SU-DHL-6 (cell line): ENCODE measurements at regions not wholly inside any gene's neighbourhood (a gene's known extent, or its start where the extent isn't known, plus 50 kb on each side); places are given as distances from the start of the nearest gene placed in this dataset.

Experiments used
- EZH2phosphoT487 ChIP-seq: fragments of 200-600 bp; sonication (generic), shearing (Covaris generic); conservative IDR thresholded peaks from 2 replicates; pipeline ENCODE4 v1.6.1; 2018; ENCODE audit warnings: mild to moderate bottlenecking, antibody characterized with exemption, low read length, moderate library complexity, mixed read lengths
- TF ChIP-seq, protein P1 (sequence below): fragments of 200-600 bp; sonication (generic); IDR thresholded peaks from one replicate; pipeline ENCODE4 v1.5.1; 2017; ENCODE audit warnings: antibody characterized with exemption, mild to moderate bottlenecking, low read length, moderate library complexity; ENCODE audit not compliant: insufficient read depth, poor library complexity, severe bottlenecking

DNA sequence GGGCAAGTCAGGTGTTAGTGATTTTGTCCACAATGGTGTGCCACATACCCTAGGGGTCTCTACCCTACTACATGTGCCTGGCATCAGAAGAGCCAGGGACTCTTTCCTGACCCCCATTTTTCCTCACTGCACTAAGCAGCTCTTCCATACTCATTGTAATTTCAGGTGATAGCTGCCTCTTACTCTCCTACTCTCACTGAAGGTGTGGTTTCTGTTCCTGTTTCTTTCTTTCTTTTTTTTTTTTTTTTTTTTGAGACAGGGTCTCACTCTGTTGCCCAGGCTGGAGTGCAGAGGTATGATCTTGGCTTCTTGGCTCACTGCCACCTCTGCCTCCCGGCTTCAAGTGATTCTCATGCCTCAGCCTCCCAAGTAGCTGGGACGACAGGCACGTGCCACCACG is 164.9 kb upstream of the USP9X start:
- TF ChIP-seq, protein P1, sequence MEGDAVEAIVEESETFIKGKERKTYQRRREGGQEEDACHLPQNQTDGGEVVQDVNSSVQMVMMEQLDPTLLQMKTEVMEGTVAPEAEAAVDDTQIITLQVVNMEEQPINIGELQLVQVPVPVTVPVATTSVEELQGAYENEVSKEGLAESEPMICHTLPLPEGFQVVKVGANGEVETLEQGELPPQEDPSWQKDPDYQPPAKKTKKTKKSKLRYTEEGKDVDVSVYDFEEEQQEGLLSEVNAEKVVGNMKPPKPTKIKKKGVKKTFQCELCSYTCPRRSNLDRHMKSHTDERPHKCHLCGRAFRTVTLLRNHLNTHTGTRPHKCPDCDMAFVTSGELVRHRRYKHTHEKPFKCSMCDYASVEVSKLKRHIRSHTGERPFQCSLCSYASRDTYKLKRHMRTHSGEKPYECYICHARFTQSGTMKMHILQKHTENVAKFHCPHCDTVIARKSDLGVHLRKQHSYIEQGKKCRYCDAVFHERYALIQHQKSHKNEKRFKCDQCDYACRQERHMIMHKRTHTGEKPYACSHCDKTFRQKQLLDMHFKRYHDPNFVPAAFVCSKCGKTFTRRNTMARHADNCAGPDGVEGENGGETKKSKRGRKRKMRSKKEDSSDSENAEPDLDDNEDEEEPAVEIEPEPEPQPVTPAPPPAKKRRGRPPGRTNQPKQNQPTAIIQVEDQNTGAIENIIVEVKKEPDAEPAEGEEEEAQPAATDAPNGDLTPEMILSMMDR = no peak
- no peak for TF ChIP-seq EZH2phosphoT487
